ENCODE measurements at regions not wholly inside any gene's neighbourhood (a gene's known extent, or its start where the extent isn't known, plus 50 kb on each side); places are given as distances from the start of the nearest gene placed in this dataset.

- no peak for TF ChIP-seq CTCF (conservative IDR thresholded peaks at IDR 0.05 in 1 of 2, IDR thresholded peaks at IDR 0.05 in 1 of 2; ENCODE audit: extremely low read depth in 1 of 2, insufficient read depth in 1 of 2, low read depth in 1 of 2, low read length in 2 of 2)
- TF ChIP-seq EZH2 (IDR thresholded peaks at IDR 0.05; ENCODE audit: borderline replicate concordance, low read length) = no peak
Observed at GRCh38 chr6:4598384-4598995, 177.7 kb upstream of the CDYL start.
